GM23338 (cell line): ENCODE measurements at regions not wholly inside any gene's neighbourhood (a gene's known extent, or its start where the extent isn't known, plus 50 kb on each side); places are given as distances from the start of the nearest gene placed in this dataset.

Experiments
- ATAC-seq: fragments of 200-7000 bp; cut with Tn5 transposase; 3 replicates; pipeline ENCODE4 v1.9.1; 2020
- DNase-seq: peaks from one replicate; pipeline ENCODE4 v3.0.0-alpha.2; 2015; ENCODE audit warnings: low spot score
- H2AFZ ChIP-seq: fragments of 200-600 bp; sonication (generic); 2 replicates; pipeline ENCODE4 v1.8.0; 2016; ENCODE audit warnings: antibody characterized with exemption, mild to moderate bottlenecking, moderate library complexity
- H3F3A ChIP-seq: fragments of 200-600 bp; sonication (generic); replicated peaks from 2 replicates; pipeline ENCODE4 v1.8.0; 2017; ENCODE audit warnings: antibody characterized with exemption, mixed run types, low read depth
- H3K27ac ChIP-seq: fragments of 200-600 bp; sonication (generic); 2 replicates; pipeline ENCODE4 v1.6.1; 2016; ENCODE audit warnings: low read depth
- H3K27me3 ChIP-seq: fragments of 200-600 bp; sonication (generic); 2 replicates; pipeline ENCODE4 v1.8.0; 2016; ENCODE audit warnings: mild to moderate bottlenecking, mixed run types, moderate library complexity; ENCODE audit not compliant: insufficient read depth
- H3K36me3 ChIP-seq: fragments of 200-600 bp; sonication (generic); 2 replicates; pipeline ENCODE4 v1.8.0; 2016; ENCODE audit warnings: mild to moderate bottlenecking; ENCODE audit not compliant: insufficient read depth
- H3K4me1 ChIP-seq: fragments of 200-600 bp; sonication (generic); 2 replicates; pipeline ENCODE4 v1.8.0; 2016; ENCODE audit warnings: mild to moderate bottlenecking, moderate library complexity; ENCODE audit not compliant: insufficient read depth
- H3K4me2 ChIP-seq: fragments of 200-600 bp; sonication (generic); 2 replicates; pipeline ENCODE4 v1.7.1; 2017; ENCODE audit warnings: mixed run types
- H3K4me3 ChIP-seq: fragments of 200-600 bp; sonication (generic); 2 replicates; pipeline ENCODE4 v1.6.1; 2016; ENCODE audit warnings: mixed run types
- H3K79me2 ChIP-seq: fragments of 200-600 bp; sonication (generic); replicated peaks from 2 replicates; pipeline ENCODE4 v1.8.0; 2017; ENCODE audit warnings: mild to moderate bottlenecking; ENCODE audit not compliant: insufficient read depth
- H3K9me2 ChIP-seq: fragments of 200-600 bp; sonication (generic); 2 replicates; pipeline ENCODE4 v1.8.0; 2017; ENCODE audit not compliant: insufficient read depth
- H4K20me1 ChIP-seq: fragments of 200-600 bp; sonication (generic); replicated peaks from 2 replicates; pipeline ENCODE4 v1.8.0; 2017; ENCODE audit warnings: mild to moderate bottlenecking; ENCODE audit not compliant: insufficient read depth
- H3K27ac Mint-ChIP-seq: 2 replicates; pipeline ENCODE4 v1.8.0; 2020; ENCODE audit warnings: inconsistent platforms, mild to moderate bottlenecking, moderate library complexity, mixed read lengths
- H3K27me3 Mint-ChIP-seq: 3 replicates; pipeline ENCODE4 v1.8.0; 2022; ENCODE audit warnings: low read depth, mild to moderate bottlenecking, moderate library complexity, mixed read lengths, inconsistent platforms; ENCODE audit not compliant: insufficient read depth, poor library complexity
- H3K36me3 Mint-ChIP-seq: 3 replicates; pipeline ENCODE4 v1.8.0; 2021; ENCODE audit warnings: low read depth, mild to moderate bottlenecking, inconsistent platforms, moderate library complexity, mixed read lengths
- H3K4me1 Mint-ChIP-seq: 3 replicates; pipeline ENCODE4 v1.8.0; 2020; ENCODE audit warnings: mild to moderate bottlenecking, inconsistent platforms, mixed read lengths
- H3K4me3 Mint-ChIP-seq: 3 replicates; pipeline ENCODE4 v1.8.0; 2021; ENCODE audit warnings: moderate library complexity, mild to moderate bottlenecking, inconsistent platforms, mixed read lengths
- H3K9me3 Mint-ChIP-seq: 3 replicates; pipeline ENCODE4 v1.8.0; 2020; ENCODE audit warnings: moderate library complexity, mild to moderate bottlenecking, inconsistent platforms, mixed read lengths
- CREB1 ChIP-seq: fragments of 250-450 bp; sonication (Bioruptor Pico); IDR thresholded peaks from 2 replicates; pipeline ENCODE4 v1.5.0; 2020; ENCODE audit warnings: low read depth, mild to moderate bottlenecking, moderate library complexity
- EZH2phosphoT487 ChIP-seq: fragments of 200-600 bp; sonication (generic); IDR thresholded peaks from one replicate; pipeline ENCODE4 v1.8.1; 2018; ENCODE audit warnings: antibody characterized with exemption; ENCODE audit not compliant: unreplicated experiment
- JUNB ChIP-seq: IDR thresholded peaks from one replicate; pipeline ENCODE4 v1.6.1; 2016; ENCODE audit warnings: antibody characterized with exemption; ENCODE audit not compliant: unreplicated experiment
- NANOG ChIP-seq: IDR thresholded peaks from 2 replicates; pipeline ENCODE4 v1.6.1; 2016; ENCODE audit warnings: antibody characterized with exemption, borderline replicate concordance
- POLR2AphosphoS5 ChIP-seq: IDR thresholded peaks from 2 replicates; pipeline ENCODE4 v1.6.1; 2016; ENCODE audit warnings: antibody characterized with exemption, low read depth
- REST ChIP-seq: IDR thresholded peaks from one replicate; pipeline ENCODE4 v1.6.1; 2018; ENCODE audit warnings: antibody characterized with exemption; ENCODE audit not compliant: unreplicated experiment
- STAT1 ChIP-seq: IDR thresholded peaks from one replicate; pipeline ENCODE4 v1.6.1; 2016; ENCODE audit warnings: antibody characterized with exemption; ENCODE audit not compliant: unreplicated experiment
- ZNF462 ChIP-seq: fragments of 250-450 bp; sonication (Bioruptor Pico); IDR thresholded peaks from 2 replicates; pipeline ENCODE4 v1.5.0; 2020; ENCODE audit warnings: mild to moderate bottlenecking, moderate library complexity

GRCh38 chr20:20835897-20836296 is 123.5 kb upstream of the RALGAPA2 start (continued):
- no peak for TF ChIP-seq ZNF462 (CRISPR knock-in tag)
- TF ChIP-seq POLR2AphosphoS5: no peak
- TF ChIP-seq JUNB: no peak
- no peak for TF ChIP-seq STAT1
- no peak for TF ChIP-seq REST
- no peak for TF ChIP-seq CREB1 (CRISPR knock-in tag)

- H3K27ac ChIP-seq: no peak overlapping the region
- H3K36me3 ChIP-seq: no peaks in the 10 kb centered on the region
- DNase-seq (no peak), ATAC-seq (no peak)
- Mint-ChIP-seq H3K4me3 (no peak overlapping the region), H3K4me1 (peaks cover 3% of the 10 kb centered on the region; the same call in 2 of the 3 replicates), H3K27me3 (peaks cover 2% of the 10 kb centered on the region), H3K9me3 (peaks cover 27% of the 10 kb centered on the region), H3K27ac (no peak overlapping the region), H3K36me3 (peaks cover 24% of the 10 kb centered on the region)
- no peak overlapping the region for H3K4me3 ChIP-seq
- no peaks in the 10 kb centered on the region for H4K20me1 ChIP-seq
- no peaks in the 10 kb centered on the region for H3K79me2 ChIP-seq
- H3K27me3 ChIP-seq: peaks cover 2% of the 10 kb centered on the region; the same call in 1 of the 2 replicates
- no peak overlapping the region for H3K4me2 ChIP-seq
- no peak overlapping the region for H2AFZ ChIP-seq
- H3K4me1 ChIP-seq: no peaks in the 10 kb centered on the region
- H3F3A ChIP-seq: no peaks in the 10 kb centered on the region
- no peaks in the 10 kb centered on the region; the same call in 1 of the 2 replicates for H3K9me2 ChIP-seq
- no peak for TF ChIP-seq POLR2AphosphoS5
- no peak for TF ChIP-seq EZH2phosphoT487
- no peak for TF ChIP-seq NANOG
Measured at GRCh38 chr20:20834008-20834407, 121.6 kb upstream of the RALGAPA2 start.
